Ishikawa (cell line): ENCODE measurements at regions not wholly inside any gene's neighbourhood (a gene's known extent, or its start where the extent isn't known, plus 50 kb on each side); places are given as distances from the start of the nearest gene placed in this dataset.

Source experiments
- CEBPB ChIP-seq: IDR thresholded peaks from 2 replicates; pipeline ENCODE4 v1.6.1; 2012
- CREB1 ChIP-seq: IDR thresholded peaks from 2 replicates; pipeline ENCODE4 v1.6.1; 2012; ENCODE audit warnings: low read depth
- EGR1 ChIP-seq: IDR thresholded peaks from 2 replicates; pipeline ENCODE4 v1.6.1; 2012
- EP300 ChIP-seq: IDR thresholded peaks from 2 replicates; pipeline ENCODE4 v1.6.1; 2012; ENCODE audit warnings: borderline replicate concordance
- FOXM1 ChIP-seq: IDR thresholded peaks from 2 replicates; pipeline ENCODE4 v1.6.1; 2012; ENCODE audit warnings: low read depth, borderline replicate concordance
- MAX ChIP-seq: IDR thresholded peaks from 2 replicates; pipeline ENCODE4 v1.6.1; 2012
- NFIC ChIP-seq: IDR thresholded peaks from 2 replicates; pipeline ENCODE4 v1.6.1; 2012
- RAD21 ChIP-seq: IDR thresholded peaks from 2 replicates; pipeline ENCODE4 v1.6.1; 2012; ENCODE audit warnings: low read depth
- REST ChIP-seq: IDR thresholded peaks from 2 replicates; pipeline ENCODE4 v1.6.1; 2012; ENCODE audit warnings: low read depth, mild to moderate bottlenecking
- TAF1 ChIP-seq: IDR thresholded peaks from 2 replicates; pipeline ENCODE4 v1.6.1; 2012; ENCODE audit warnings: low read depth, mild to moderate bottlenecking
- TCF12 ChIP-seq: IDR thresholded peaks from 2 replicates; pipeline ENCODE4 v1.6.1; 2012; ENCODE audit warnings: low read depth
- TEAD4 ChIP-seq: IDR thresholded peaks from 2 replicates; pipeline ENCODE4 v1.6.1; 2012
- USF1 ChIP-seq: IDR thresholded peaks from 2 replicates; pipeline ENCODE4 v1.6.1; 2012
- YY1 ChIP-seq: IDR thresholded peaks from 2 replicates; pipeline ENCODE4 v1.6.1; 2012; ENCODE audit warnings: low read depth
- ZBTB7A ChIP-seq: IDR thresholded peaks from 2 replicates; pipeline ENCODE4 v1.6.1; 2012; ENCODE audit warnings: low read depth

GRCh38 chr9:11726659-11727058, 966.5 kb upstream of the TYRP1 start:
- TF ChIP-seq MAX (no peak), RAD21 (no peak), YY1 (no peak), TCF12 (no peak), CEBPB (no peak), EP300 (no peak), TAF1 (no peak), CREB1 (no peak), TEAD4 (no peak), NFIC (no peak), ZBTB7A (no peak), EGR1 (no peak), FOXM1 (no peak), USF1 (no peak), REST (no peak)

GRCh38 chr9:11735391-11735790, 957.8 kb upstream of the TYRP1 start:
- TF ChIP-seq TAF1 (no peak), FOXM1 (no peak), REST (no peak), EP300 (no peak), TCF12 (no peak), CEBPB (no peak), CREB1 (no peak), USF1 (no peak), YY1 (no peak), ZBTB7A (no peak)

- TF ChIP-seq YY1, result no peak
- no peak for TF ChIP-seq REST
- no peak for TF ChIP-seq NFIC
These were observed 950.7 kb upstream of the TYRP1 start for GRCh38 chr9:11742471-11742870.

GRCh38 chr9:11743356-11743755, 949.8 kb upstream of the TYRP1 start:
- no peak for TF ChIP-seq MAX

GRCh38 chr9:11749396-11749795, 943.8 kb upstream of the TYRP1 start:
- no peak for TF ChIP-seq TCF12
- TF ChIP-seq REST, result no peak
- TF ChIP-seq TEAD4, result no peak
- no peak for TF ChIP-seq EP300
- TF ChIP-seq USF1, result no peak
- TF ChIP-seq NFIC, result no peak
- TF ChIP-seq EGR1, result no peak
- TF ChIP-seq FOXM1, result no peak
- TF ChIP-seq MAX, result no peak
- TF ChIP-seq ZBTB7A, result no peak
- TF ChIP-seq CEBPB, result no peak
- no peak for TF ChIP-seq RAD21
- no peak for TF ChIP-seq YY1
- no peak for TF ChIP-seq CREB1
- no peak for TF ChIP-seq TAF1
